Gastroesophageal sphincter (tissue), 4 donors: ENCODE measurements at regions not wholly inside any gene's neighbourhood (a gene's known extent, or its start where the extent isn't known, plus 50 kb on each side); places are given as distances from the start of the nearest gene placed in this dataset.
"Not testable (repeated sequence)": the region's sequence is repeated elsewhere in the genome, so short reads cannot be mapped to it uniquely, and the experiment has no call there.

ENCODE experiments used
- ATAC-seq: fragments of 150-250 bp; one replicate; pipeline ENCODE4 v1.9.1; 2016; ENCODE audit warnings: mild to moderate bottlenecking, moderate library complexity
- H3K27ac ChIP-seq, 4 donors: fragments of 200-600 bp; sonication (generic) in 3 of 4; 1 replicate in 3 of 4; 2 replicates in 1 of 4; pipeline ENCODE4 v1.5.1; 2016 to 2019
- H3K27me3 ChIP-seq: fragments of 200-600 bp; sonication (generic); one replicate; pipeline ENCODE4 v1.5.1; 2019
- H3K36me3 ChIP-seq, 2 donors: fragments of 200-600 bp; sonication (generic); one replicate each; pipeline ENCODE4 v1.5.1; 2019; ENCODE audit warnings: control low read depth in 1 of 2
- H3K4me1 ChIP-seq, 3 donors: fragments of 200-600 bp; sonication (generic); 1 replicate in 2 of 3; 2 replicates in 1 of 3; pipeline ENCODE4 v1.5.1; 2016 to 2019; ENCODE audit warnings: control low read depth in 2 of 3
- H3K4me3 ChIP-seq, 2 donors: fragments of 200-600 bp; sonication (generic); one replicate each; pipeline ENCODE4 v1.5.1; 2019; ENCODE audit warnings: mild to moderate bottlenecking in 1 of 2, moderate library complexity in 1 of 2
- H3K9me3 ChIP-seq, 3 donors: fragments of 200-600 bp; sonication (generic); one replicate each; pipeline ENCODE4 v1.5.1; 2017 to 2019; ENCODE audit warnings: control low read depth in 2 of 3
- EP300 ChIP-seq: sonication (generic); formaldehyde crosslinking; IDR thresholded peaks from one replicate; pipeline ENCODE4 v1.6.1; 2017; ENCODE audit warnings: antibody characterized with exemption, mild to moderate bottlenecking
- POLR2A ChIP-seq, 2 donors: fragments of 450-650 bp; IDR thresholded peaks; one replicate each; pipeline ENCODE4 v1.6.1; 2017; ENCODE audit warnings: antibody characterized with exemption in 2 of 2, mild to moderate bottlenecking in 2 of 2, moderate library complexity in 1 of 2
- POLR2AphosphoS5 ChIP-seq: sonication (generic); formaldehyde crosslinking; IDR thresholded peaks from one replicate; pipeline ENCODE4 v1.6.1; 2017; ENCODE audit warnings: antibody characterized with exemption
- WGBS, 2 donors: methylation state at CpG; one replicate each; pipeline ENCODE4 v1.1.5; 2018; ENCODE audit warnings: low coverage in 1 of 2; 5-methylcytosine and 5-hydroxymethylcytosine counted together
- TF ChIP-seq, protein P1 (sequence below), 4 experiments: fragments of 200-600 bp in 2 of 4; fragments of 450-650 bp in 2 of 4; sonication (generic) in 1 of 4; IDR thresholded peaks; one replicate each; pipeline ENCODE4 v1.5.1; 2017 to 2019; ENCODE audit warnings: antibody characterized with exemption in 4 of 4, mild to moderate bottlenecking in 2 of 4, moderate library complexity in 2 of 4

DNA sequence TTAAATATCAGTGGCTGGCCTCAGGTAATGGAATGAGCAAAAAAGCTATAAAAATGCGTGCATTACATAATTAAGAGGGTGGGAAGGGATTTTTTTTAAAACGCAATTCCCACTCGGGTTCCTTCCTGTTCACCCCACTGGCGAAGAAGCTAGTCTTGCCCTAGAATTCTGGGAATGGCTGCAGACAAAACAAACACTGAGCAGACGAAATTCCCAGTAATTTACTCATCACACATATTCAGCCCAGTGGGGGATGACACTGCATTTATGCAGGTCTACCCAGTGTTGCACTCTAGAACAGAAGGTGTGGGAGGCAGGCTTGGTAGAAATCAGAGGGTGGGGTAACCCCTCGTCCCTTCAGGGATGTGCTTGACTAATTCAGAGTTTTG is 2695.0 kb upstream of the DEFB115 start:
- no peaks in the 10 kb centered on the region for H3K27me3 ChIP-seq
- ATAC-seq: no peak
- H3K27ac ChIP-seq: no peak overlapping the region
- H3K4me1 ChIP-seq: no peaks in the 10 kb centered on the region
- no peak for TF ChIP-seq POLR2AphosphoS5
- no peak for TF ChIP-seq EP300
- TF ChIP-seq POLR2A (IDR thresholded peaks at IDR 0.05): no peak
- TF ChIP-seq, protein P1, sequence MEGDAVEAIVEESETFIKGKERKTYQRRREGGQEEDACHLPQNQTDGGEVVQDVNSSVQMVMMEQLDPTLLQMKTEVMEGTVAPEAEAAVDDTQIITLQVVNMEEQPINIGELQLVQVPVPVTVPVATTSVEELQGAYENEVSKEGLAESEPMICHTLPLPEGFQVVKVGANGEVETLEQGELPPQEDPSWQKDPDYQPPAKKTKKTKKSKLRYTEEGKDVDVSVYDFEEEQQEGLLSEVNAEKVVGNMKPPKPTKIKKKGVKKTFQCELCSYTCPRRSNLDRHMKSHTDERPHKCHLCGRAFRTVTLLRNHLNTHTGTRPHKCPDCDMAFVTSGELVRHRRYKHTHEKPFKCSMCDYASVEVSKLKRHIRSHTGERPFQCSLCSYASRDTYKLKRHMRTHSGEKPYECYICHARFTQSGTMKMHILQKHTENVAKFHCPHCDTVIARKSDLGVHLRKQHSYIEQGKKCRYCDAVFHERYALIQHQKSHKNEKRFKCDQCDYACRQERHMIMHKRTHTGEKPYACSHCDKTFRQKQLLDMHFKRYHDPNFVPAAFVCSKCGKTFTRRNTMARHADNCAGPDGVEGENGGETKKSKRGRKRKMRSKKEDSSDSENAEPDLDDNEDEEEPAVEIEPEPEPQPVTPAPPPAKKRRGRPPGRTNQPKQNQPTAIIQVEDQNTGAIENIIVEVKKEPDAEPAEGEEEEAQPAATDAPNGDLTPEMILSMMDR (IDR thresholded peaks at IDR 0.05): no peak
- no peaks in the 10 kb centered on the region for H3K9me3 ChIP-seq
- peaks cover 0 to 38% of the 10 kb centered on the region in 2 donors for H3K36me3 ChIP-seq
- no peak overlapping the region for H3K4me3 ChIP-seq
- 52 to 54% methylated on average over 6 of the region's 6 CpGs for WGBS, 2 donors

DNA sequence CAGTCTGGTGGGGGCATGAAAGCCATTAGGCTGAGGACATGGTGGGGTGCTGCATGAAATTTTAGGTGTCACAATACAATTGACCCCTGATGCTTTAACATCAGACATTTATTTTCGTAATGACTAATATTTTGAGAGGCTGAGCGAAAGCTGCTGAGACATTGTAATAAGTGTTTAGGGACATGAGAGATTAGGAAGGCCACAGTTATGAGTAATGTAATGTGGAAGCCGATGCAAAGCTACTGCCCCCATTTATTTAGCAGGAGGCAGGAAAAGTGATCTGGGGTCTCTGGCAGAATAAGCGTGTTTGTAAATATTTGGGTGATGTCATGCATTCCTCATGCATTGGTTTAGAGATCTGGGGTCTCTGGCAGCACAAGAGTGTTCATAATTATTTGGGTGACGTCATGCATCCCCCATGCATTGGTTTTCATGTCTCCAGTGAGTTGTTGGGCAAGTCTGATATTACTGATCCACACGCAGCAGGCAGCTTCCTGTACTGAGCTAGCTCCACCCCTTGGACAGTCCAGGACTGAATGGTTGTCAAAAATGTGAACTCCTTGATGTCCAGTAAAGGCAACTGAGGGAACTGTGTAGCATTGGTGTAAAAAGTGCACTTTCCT is 2694.5 kb upstream of the DEFB115 start:
- H3K9me3 ChIP-seq, H3K27me3 ChIP-seq, ATAC-seq, H3K27ac ChIP-seq, H3K4me3 ChIP-seq, H3K4me1 ChIP-seq: not testable (repeated sequence)
- WGBS, 2 donors: 57 to 65% methylated on average over 6 of the region's 6 CpGs
- H3K36me3 ChIP-seq: peaks cover 0 to 38% of the 10 kb centered on the region in 2 donors

DNA sequence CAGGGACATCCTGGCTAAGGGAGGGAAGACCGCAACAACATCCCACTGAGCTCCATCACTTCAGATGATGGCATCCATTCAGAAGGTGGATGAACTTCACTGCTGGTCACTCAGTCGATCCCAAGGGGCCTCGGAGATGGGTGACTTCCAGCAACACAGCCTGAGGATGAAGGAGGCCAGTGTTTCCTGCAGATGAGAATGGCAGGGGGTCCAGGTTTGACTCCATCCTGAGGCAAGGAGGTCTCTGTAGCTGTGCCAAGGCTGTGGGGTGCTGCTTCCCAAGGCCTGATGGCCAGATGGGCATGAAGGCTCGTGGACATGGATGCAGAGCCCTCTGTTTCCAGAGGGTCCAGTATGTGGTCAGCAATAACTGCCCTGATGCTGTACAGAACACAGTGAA is 2693.4 kb upstream of the DEFB115 start:
- H3K4me1 ChIP-seq, H3K4me3 ChIP-seq, H3K27me3 ChIP-seq, H3K9me3 ChIP-seq, H3K27ac ChIP-seq: not testable (repeated sequence)
- ATAC-seq: peak; percentile 31
- peaks cover 0 to 38% of the 10 kb centered on the region in 2 donors for H3K36me3 ChIP-seq
- WGBS, 2 donors: 61 to 70% methylated on average over 4 of the region's 4 CpGs

DNA sequence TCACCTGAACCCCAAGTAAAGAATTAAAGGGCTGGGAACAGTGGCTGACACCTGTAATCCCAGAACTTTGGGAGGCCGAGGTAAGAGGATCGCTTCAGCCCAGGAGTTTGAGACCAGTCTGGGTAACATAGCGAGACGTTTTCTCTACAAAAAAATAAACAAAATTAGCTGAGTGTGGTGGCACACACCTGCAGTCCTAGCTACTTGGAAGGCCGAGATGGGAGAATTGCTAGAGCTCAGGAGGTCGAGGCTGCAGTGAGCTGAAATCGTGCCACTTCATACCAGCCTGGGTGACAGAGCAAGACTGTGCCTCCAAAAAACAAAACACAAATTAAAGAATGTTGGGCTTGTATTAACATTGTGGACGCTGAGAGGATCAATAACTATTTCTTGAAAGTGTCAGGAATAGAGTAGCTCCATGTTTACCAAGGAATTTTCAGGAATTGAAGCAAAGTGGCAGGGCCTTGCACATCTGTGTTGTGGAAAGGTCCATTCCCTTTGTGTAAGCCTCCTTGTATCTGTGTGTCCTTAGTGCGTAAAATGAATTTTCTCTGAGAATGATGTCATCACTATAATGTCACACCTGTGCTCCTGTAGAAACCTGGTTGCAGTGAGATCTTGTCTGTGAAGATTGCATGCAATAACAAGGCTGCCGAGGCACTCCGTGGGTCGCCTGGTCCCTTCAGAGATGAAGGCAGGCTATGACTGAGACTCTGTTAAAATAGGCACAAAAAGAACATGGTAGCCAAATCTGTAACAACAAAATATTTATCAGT is 2692.6 kb upstream of the DEFB115 start:
- H3K27me3 ChIP-seq, H3K4me1 ChIP-seq, H3K4me3 ChIP-seq, H3K27ac ChIP-seq, H3K9me3 ChIP-seq: not testable (repeated sequence)
- H3K36me3 ChIP-seq: peaks cover 0 to 32% of the 10 kb centered on the region in 2 donors
- peak; percentile 43 for ATAC-seq
- WGBS, 2 donors: 40 to 46% methylated on average over 12 of the region's 12 CpGs

DNA sequence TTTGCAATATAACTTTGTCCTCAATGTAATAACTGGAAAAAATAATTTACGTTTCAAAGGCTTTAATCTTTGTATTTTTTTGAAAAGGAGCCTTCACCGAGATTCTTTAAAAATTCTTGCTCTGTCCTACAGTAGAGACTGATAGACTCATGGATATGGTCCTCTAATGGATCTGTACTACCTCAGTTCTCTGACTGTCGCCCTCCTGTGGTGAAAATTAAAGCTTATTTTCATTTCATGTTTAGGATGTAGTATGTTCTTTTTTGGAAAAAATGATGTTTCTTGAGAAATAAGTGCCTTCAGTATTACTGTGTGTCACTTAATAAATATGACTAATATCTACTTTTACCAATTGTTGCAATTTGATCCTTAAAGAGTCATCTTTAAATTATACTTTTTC is 2681.5 kb upstream of the DEFB115 start:
- not testable (repeated sequence) for H3K4me3 ChIP-seq, H3K4me1 ChIP-seq, H3K9me3 ChIP-seq, ATAC-seq, H3K27me3 ChIP-seq, H3K27ac ChIP-seq
- peaks cover 2 to 40% of the 10 kb centered on the region in 2 donors for H3K36me3 ChIP-seq
- 71 to 72% methylated on average over 3 of the region's 3 CpGs for WGBS, 2 donors

DNA sequence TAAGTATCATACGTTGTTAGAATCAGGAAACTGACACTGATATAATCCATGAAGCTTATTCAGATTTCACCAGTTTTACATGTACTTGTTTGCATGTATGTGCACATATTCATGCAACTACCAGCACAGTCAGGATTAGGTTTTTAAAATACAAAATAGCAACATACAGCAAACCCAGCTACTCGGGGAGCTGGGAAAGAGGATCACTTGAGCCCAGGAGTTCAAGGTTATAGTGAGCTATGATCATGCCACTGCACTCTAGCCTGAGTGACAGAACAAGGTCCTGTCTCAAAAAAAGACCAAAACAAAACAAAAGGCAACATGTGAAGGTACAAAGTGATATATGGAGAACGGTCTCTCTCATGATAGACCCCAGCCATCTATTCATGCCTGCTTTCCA is 2665.8 kb upstream of the DEFB115 start:
- 76 to 84% methylated on average over 3 of the region's 3 CpGs for WGBS, 2 donors
- not testable (repeated sequence) for H3K4me3 ChIP-seq, H3K4me1 ChIP-seq, H3K27me3 ChIP-seq, ATAC-seq, H3K27ac ChIP-seq, H3K9me3 ChIP-seq
- H3K36me3 ChIP-seq: peaks cover 0 to 18% of the 10 kb centered on the region in 2 donors

DNA sequence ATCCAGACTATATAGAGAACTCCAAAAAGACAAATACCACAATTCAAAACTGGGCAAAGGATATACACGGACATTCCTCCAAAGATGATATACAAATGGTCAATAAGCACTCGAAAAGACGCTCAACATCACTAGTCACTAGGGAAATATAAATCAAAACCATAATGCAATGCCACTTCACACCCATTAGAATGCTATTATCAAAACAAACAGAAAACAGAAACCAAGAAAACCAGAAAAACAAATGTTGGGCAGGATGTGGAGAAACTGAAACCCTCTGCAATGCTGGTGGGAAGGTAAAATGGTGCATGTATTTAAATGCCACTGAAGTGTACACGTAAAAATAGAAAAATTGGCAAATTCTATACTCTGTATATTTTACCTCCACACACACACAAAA is 2664.1 kb upstream of the DEFB115 start:
- WGBS, 2 donors: 71 to 100% methylated on average over 1 to 3 of the region's 4 CpGs
- H3K27me3 ChIP-seq, H3K27ac ChIP-seq, H3K36me3 ChIP-seq, H3K9me3 ChIP-seq, H3K4me3 ChIP-seq, H3K4me1 ChIP-seq, ATAC-seq: not testable (repeated sequence)

DNA sequence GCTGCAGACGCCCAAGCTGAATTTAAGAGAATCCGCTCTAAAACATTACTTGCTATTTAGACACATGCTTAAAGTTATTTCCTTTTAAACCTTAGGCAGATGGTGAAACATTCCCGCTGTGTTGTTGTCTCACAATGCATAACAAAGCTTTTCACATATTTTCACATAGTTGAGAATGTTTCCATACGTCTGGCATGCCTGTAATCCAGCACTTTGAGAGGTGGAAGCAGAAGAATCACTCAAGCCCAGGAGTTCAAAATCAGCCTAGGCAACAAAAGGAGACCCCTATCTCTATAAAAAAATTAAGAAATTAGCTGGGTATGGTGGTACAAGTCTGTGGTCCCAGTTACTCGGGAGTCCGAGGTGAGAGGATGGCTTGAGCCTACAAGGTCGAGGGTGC is 2663.0 kb upstream of the DEFB115 start:
- H3K36me3 ChIP-seq, H3K9me3 ChIP-seq, H3K4me1 ChIP-seq, H3K27ac ChIP-seq, ATAC-seq, H3K4me3 ChIP-seq, H3K27me3 ChIP-seq: not testable (repeated sequence)
- WGBS, 2 donors: 40 to 74% methylated on average over 1 to 4 of the region's 7 CpGs

DNA sequence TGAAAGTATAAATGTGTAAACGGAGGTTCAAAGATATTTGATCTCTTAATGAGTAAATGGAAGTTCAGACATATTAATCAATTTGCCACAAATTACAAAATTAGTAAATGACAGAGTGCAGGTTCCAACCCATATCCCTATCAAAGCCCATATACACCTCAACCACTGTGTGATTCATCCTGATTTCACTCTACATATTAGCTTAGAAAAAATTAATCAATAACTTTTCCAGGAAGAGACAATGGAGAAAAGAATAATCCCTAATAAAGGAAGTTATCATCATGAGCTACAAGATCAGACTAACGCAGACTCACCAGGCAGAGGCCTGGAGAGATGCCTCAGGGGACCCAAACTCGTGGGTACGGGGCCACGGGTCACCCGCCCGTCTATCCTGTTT is 2655.5 kb upstream of the DEFB115 start:
- peak overlapping the region; percentile 71 to 85 (median 74) for H3K27ac ChIP-seq
- WGBS, 2 donors: 0 to 7% methylated on average over 1 to 2 of the region's 7 CpGs

More for the DNA sequence above, 2655.5 kb upstream of the DEFB115 start:
- H3K27me3 ChIP-seq, H3K9me3 ChIP-seq, H3K36me3 ChIP-seq, ATAC-seq: not testable (repeated sequence)
- peak overlapping the region; percentile 71 to 88 for H3K4me3 ChIP-seq
- peaks cover 0 to 13% (median 0%) of the 10 kb centered on the region in 3 donors for H3K4me1 ChIP-seq
